Esophagus squamous epithelium (tissue), 5 donors: ENCODE measurements at regions not wholly inside any gene's neighbourhood (a gene's known extent, or its start where the extent isn't known, plus 50 kb on each side); places are given as distances from the start of the nearest gene placed in this dataset.

Source experiments
- DNase-seq: peaks from one replicate; lab custom pipeline; 2025; lab: John Stamatoyannopoulos, UW
- H3K27ac ChIP-seq, 4 donors: fragments of 200-600 bp; sonication (generic); one replicate each; pipeline ENCODE4 v1.5.1; 2016 to 2019; ENCODE audit warnings: mild to moderate bottlenecking in 1 of 4
- H3K27me3 ChIP-seq, 4 donors: fragments of 200-600 bp; sonication (generic); 1 replicate in 3 of 4; 2 replicates in 1 of 4; pipeline versions ENCODE4 v1.5.1 to v1.6.0; 2017 to 2021; ENCODE audit warnings: antibody characterized with exemption in 1 of 4
- H3K36me3 ChIP-seq, 3 donors: fragments of 200-600 bp; sonication (generic); one replicate each; pipeline ENCODE4 v1.5.1; 2016 to 2019
- H3K4me1 ChIP-seq, 3 donors: fragments of 200-600 bp; sonication (generic); one replicate each; pipeline ENCODE4 v1.5.1; 2017 to 2019
- H3K4me3 ChIP-seq, 4 donors: fragments of 200-600 bp; sonication (generic); 1 replicate in 3 of 4; 2 replicates in 1 of 4; pipeline ENCODE4 v1.5.1; 2016 to 2019; ENCODE audit warnings: mild to moderate bottlenecking in 2 of 4, moderate library complexity in 1 of 4
- H3K9me3 ChIP-seq, 3 donors: fragments of 200-600 bp; sonication (generic); one replicate each; pipeline ENCODE4 v1.5.1; 2016 to 2019
- POLR2A ChIP-seq, 4 donors: fragments of 450-650 bp; IDR thresholded peaks; one replicate each; pipeline ENCODE4 v1.6.1; 2017; ENCODE audit warnings: antibody characterized with exemption in 4 of 4, mild to moderate bottlenecking in 4 of 4, moderate library complexity in 3 of 4
- WGBS, 2 donors: methylation state at CpG; one replicate each; pipeline ENCODE4 v1.1.5; 2018; 5-methylcytosine and 5-hydroxymethylcytosine counted together
- intact Hi-C: fragments of 100-400 bp; cut with DNase I; formaldehyde crosslinking; loops from one replicate; pipeline ENCODE4 v1.15.0; 2022
- TF ChIP-seq, protein P1 (sequence below), 6 experiments: fragments of 450-650 bp in 4 of 6; fragments of 200-600 bp in 2 of 6; sonication (generic) in 2 of 6; IDR thresholded peaks; one replicate each; pipeline ENCODE4 v1.5.1; 2016 to 2019; ENCODE audit warnings: antibody characterized with exemption in 6 of 6, mild to moderate bottlenecking in 4 of 6, moderate library complexity in 4 of 6
- donor health status: DM: yes; HTN: yes; CAD: no.

DNA sequence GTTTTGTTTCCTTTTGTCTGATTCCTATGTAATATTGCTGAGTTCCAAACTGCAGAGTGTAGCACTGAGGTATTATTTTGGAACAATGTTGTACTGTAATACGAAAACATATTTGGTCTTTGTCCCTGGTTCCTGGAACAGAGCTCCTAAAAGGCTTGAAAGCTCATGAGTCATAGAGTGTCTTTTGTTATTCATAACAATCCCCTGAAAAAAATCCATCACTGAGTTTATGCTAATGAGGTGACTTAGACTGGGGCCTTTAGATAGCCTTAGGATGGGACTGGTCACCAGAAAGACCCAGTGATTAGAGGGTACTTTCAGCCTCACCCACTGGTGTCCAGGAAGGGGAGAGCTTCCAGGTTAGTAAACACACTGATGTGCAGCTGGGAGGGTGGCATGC is 132.7 kb upstream of the POU5F2 start:
- no peak overlapping the region for H3K27ac ChIP-seq
- no peak for DNase-seq
- no peaks in the 10 kb centered on the region for H3K27me3 ChIP-seq
- peaks cover 0 to 9% (median 0%) of the 10 kb centered on the region in 3 donors for H3K36me3 ChIP-seq
- intact Hi-C loops = no loop called here
- TF ChIP-seq, protein P1, sequence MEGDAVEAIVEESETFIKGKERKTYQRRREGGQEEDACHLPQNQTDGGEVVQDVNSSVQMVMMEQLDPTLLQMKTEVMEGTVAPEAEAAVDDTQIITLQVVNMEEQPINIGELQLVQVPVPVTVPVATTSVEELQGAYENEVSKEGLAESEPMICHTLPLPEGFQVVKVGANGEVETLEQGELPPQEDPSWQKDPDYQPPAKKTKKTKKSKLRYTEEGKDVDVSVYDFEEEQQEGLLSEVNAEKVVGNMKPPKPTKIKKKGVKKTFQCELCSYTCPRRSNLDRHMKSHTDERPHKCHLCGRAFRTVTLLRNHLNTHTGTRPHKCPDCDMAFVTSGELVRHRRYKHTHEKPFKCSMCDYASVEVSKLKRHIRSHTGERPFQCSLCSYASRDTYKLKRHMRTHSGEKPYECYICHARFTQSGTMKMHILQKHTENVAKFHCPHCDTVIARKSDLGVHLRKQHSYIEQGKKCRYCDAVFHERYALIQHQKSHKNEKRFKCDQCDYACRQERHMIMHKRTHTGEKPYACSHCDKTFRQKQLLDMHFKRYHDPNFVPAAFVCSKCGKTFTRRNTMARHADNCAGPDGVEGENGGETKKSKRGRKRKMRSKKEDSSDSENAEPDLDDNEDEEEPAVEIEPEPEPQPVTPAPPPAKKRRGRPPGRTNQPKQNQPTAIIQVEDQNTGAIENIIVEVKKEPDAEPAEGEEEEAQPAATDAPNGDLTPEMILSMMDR (IDR thresholded peaks at IDR 0.05) = no peak
- TF ChIP-seq POLR2A (IDR thresholded peaks at IDR 0.05) = no peak
- H3K4me1 ChIP-seq = peaks cover 0 to 10% (median 3%) of the 10 kb centered on the region in 3 donors
- no peaks in the 10 kb centered on the region for H3K9me3 ChIP-seq
- WGBS, 2 donors = 17 to 20% methylated on average over 1 of the region's 1 CpG
- no peak overlapping the region for H3K4me3 ChIP-seq

DNA sequence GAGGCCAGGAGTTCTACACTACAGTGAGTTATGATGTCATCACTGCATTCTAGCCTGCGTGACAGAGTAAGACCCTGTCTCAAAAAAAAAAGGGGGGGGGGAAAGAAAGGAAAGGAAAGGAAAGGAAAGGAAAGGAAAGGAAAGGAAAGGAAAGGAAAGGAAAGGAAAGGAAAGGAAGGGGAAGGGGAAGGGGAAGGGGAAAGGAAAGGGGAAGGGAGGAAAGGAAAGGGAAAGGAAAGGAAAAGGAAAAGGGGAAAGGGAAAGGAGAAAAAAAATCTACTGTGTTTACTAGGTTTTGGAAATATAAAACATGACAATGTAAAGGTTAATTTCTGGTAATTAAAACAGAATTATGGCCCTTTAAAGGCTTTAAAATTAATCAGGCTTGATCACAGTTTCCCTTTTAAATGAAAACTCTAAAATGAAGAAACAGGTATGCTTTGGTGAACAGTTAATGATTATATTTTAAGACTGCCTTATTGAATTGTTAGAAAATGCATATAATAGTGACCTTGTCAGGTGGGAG is 131.9 kb upstream of the POU5F2 start:
- whole genome bisulfite sequencing, 2 donors = 91 to 100% methylated on average over 1 of the region's 1 CpG
- no peak for DNase-seq

GRCh38 chr5:93870649-93871048 is 129.2 kb upstream of the POU5F2 start:
- intact Hi-C loops = no loop called here
- DNase-seq = no peak

More for the DNA sequence above, 131.9 kb upstream of the POU5F2 start:
- no peaks in the 10 kb centered on the region for H3K9me3 ChIP-seq
- H3K27me3 ChIP-seq = no peaks in the 10 kb centered on the region
- H3K27ac ChIP-seq = no peak overlapping the region
- H3K4me1 ChIP-seq = peaks cover 0 to 10% (median 3%) of the 10 kb centered on the region in 3 donors
- TF ChIP-seq, protein P1 (IDR thresholded peaks at IDR 0.05) = no peak
- no peak for TF ChIP-seq POLR2A (IDR thresholded peaks at IDR 0.05)
- intact Hi-C loops = no loop called here
- H3K36me3 ChIP-seq = peaks cover 0 to 4% (median 0%) of the 10 kb centered on the region in 3 donors
- H3K4me3 ChIP-seq = no peak overlapping the region

GRCh38 chr5:93868851-93869250 is 127.5 kb upstream of the POU5F2 start:
- Histone ChIP-seq H3K4me1 (peaks cover 0 to 5% (median 0%) of the 10 kb centered on the region in 3 donors), H3K27me3 (no peaks in the 10 kb centered on the region), H3K4me3 (no peak overlapping the region), H3K9me3 (no peaks in the 10 kb centered on the region), H3K27ac (no peak overlapping the region), H3K36me3 (no peaks in the 10 kb centered on the region)
- DNase-seq = no peak
- intact Hi-C loops = no loop called here
- TF ChIP-seq, protein P1 (IDR thresholded peaks at IDR 0.05) = no peak
- TF ChIP-seq POLR2A (IDR thresholded peaks at IDR 0.05) = no peak
- WGBS, 2 donors = 85 to 92% methylated on average over 6 of the region's 6 CpGs

More at GRCh38 chr5:93870649-93871048, 129.2 kb upstream of the POU5F2 start:
- H3K4me3 ChIP-seq = no peak overlapping the region
- TF ChIP-seq, protein P1 (IDR thresholded peaks at IDR 0.05) = no peak
- no peak for TF ChIP-seq POLR2A (IDR thresholded peaks at IDR 0.05)
- 92 to 93% methylated on average over 3 of the region's 3 CpGs for WGBS, 2 donors
- H3K27ac ChIP-seq = no peak overlapping the region
- H3K4me1 ChIP-seq = peaks cover 0 to 10% (median 3%) of the 10 kb centered on the region in 3 donors
- H3K9me3 ChIP-seq = no peaks in the 10 kb centered on the region
- H3K27me3 ChIP-seq = no peaks in the 10 kb centered on the region
- no peaks in the 10 kb centered on the region for H3K36me3 ChIP-seq

GRCh38 chr5:93850311-93850710 is 108.9 kb upstream of the POU5F2 start:
- Histone ChIP-seq H3K4me1 (no peaks in the 10 kb centered on the region), H3K27me3 (no peaks in the 10 kb centered on the region), H3K36me3 (peaks cover 0 to 16% (median 0%) of the 10 kb centered on the region in 3 donors), H3K9me3 (peaks cover 0 to 4% (median 0%) of the 10 kb centered on the region in 3 donors), H3K27ac (no peak overlapping the region), H3K4me3 (no peak overlapping the region)
- no peak for DNase-seq
- 73 to 92% methylated on average over 3 of the region's 3 CpGs for WGBS, 2 donors
- TF ChIP-seq, protein P1 (IDR thresholded peaks at IDR 0.05) = no peak
- no peak for TF ChIP-seq POLR2A (IDR thresholded peaks at IDR 0.05)
- intact Hi-C loops = no loop called here
